ENCODE measurements at regions not wholly inside any gene's neighbourhood (a gene's known extent, or its start where the extent isn't known, plus 50 kb on each side); places are given as distances from the start of the nearest gene placed in this dataset.

- no peaks in the 10 kb centered on the region for H3K36me3 Mint-ChIP-seq (ENCODE audit: unreplicated experiment)
- no peak for DNase-seq (ENCODE audit: extremely low spot score, unreplicated experiment)
- no peaks in the 10 kb centered on the region for H3K27me3 Mint-ChIP-seq (ENCODE audit: unreplicated experiment)
- peaks cover 7% of the 10 kb centered on the region for H3K4me1 Mint-ChIP-seq (ENCODE audit: unreplicated experiment)
- TF ChIP-seq, protein P1, sequence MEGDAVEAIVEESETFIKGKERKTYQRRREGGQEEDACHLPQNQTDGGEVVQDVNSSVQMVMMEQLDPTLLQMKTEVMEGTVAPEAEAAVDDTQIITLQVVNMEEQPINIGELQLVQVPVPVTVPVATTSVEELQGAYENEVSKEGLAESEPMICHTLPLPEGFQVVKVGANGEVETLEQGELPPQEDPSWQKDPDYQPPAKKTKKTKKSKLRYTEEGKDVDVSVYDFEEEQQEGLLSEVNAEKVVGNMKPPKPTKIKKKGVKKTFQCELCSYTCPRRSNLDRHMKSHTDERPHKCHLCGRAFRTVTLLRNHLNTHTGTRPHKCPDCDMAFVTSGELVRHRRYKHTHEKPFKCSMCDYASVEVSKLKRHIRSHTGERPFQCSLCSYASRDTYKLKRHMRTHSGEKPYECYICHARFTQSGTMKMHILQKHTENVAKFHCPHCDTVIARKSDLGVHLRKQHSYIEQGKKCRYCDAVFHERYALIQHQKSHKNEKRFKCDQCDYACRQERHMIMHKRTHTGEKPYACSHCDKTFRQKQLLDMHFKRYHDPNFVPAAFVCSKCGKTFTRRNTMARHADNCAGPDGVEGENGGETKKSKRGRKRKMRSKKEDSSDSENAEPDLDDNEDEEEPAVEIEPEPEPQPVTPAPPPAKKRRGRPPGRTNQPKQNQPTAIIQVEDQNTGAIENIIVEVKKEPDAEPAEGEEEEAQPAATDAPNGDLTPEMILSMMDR (IDR thresholded peaks at IDR 0.05), result no peak
- H3K4me3 Mint-ChIP-seq (ENCODE audit: unreplicated experiment), result no peak overlapping the region
- no peaks in the 10 kb centered on the region for H3K9me3 Mint-ChIP-seq (ENCODE audit: unreplicated experiment)
- no peak overlapping the region for H3K27ac Mint-ChIP-seq (ENCODE audit: unreplicated experiment)
These were observed 66.0 kb upstream of the C12orf71 start for GRCh38 chr12:27148373-27148772.

GRCh38 chr12:27148791-27149190, 66.4 kb upstream of the C12orf71 start:
- H3K4me1 Mint-ChIP-seq (ENCODE audit: unreplicated experiment), result peaks cover 3% of the 10 kb centered on the region
- H3K9me3 Mint-ChIP-seq (ENCODE audit: unreplicated experiment), result no peaks in the 10 kb centered on the region
- H3K4me3 Mint-ChIP-seq (ENCODE audit: unreplicated experiment), result no peak overlapping the region
- no peak overlapping the region for H3K27ac Mint-ChIP-seq (ENCODE audit: unreplicated experiment)
- H3K27me3 Mint-ChIP-seq (ENCODE audit: unreplicated experiment), result no peaks in the 10 kb centered on the region
- H3K36me3 Mint-ChIP-seq (ENCODE audit: unreplicated experiment), result no peaks in the 10 kb centered on the region
- DNase-seq (ENCODE audit: extremely low spot score, unreplicated experiment), result no peak
- TF ChIP-seq, protein P1 (IDR thresholded peaks at IDR 0.05), result no peak

DNA sequence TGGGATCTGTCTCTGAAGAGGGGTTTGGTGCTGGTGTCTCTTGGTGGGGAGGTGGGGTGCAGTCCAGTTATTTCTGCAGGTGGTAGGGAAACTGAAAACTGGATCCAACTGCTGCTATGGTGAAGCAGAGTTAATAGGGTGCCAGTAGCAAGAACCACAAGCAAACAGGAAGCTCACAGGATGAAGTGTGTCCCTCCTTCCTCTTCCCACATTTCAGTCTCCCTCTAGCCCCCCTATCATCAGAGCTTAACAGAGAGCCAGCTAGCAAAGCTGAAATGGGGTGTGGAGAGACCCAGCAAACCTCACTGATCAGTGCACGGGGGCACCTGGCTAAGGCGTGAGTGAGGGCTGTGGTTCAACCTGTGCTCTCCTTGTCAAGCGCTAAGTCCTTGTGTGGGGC, 69.1 kb upstream of the C12orf71 start:
- TF ChIP-seq, protein P1 (IDR thresholded peaks at IDR 0.05), result no peak
- no peaks in the 10 kb centered on the region for H3K36me3 Mint-ChIP-seq (ENCODE audit: unreplicated experiment)
- no peak overlapping the region for H3K27ac Mint-ChIP-seq (ENCODE audit: unreplicated experiment)
- H3K27me3 Mint-ChIP-seq (ENCODE audit: unreplicated experiment), result no peaks in the 10 kb centered on the region
- no peak for DNase-seq (ENCODE audit: extremely low spot score, unreplicated experiment)
- no peak overlapping the region for H3K4me3 Mint-ChIP-seq (ENCODE audit: unreplicated experiment)
- no peaks in the 10 kb centered on the region for H3K4me1 Mint-ChIP-seq (ENCODE audit: unreplicated experiment)
- H3K9me3 Mint-ChIP-seq (ENCODE audit: unreplicated experiment), result no peaks in the 10 kb centered on the region

DNA sequence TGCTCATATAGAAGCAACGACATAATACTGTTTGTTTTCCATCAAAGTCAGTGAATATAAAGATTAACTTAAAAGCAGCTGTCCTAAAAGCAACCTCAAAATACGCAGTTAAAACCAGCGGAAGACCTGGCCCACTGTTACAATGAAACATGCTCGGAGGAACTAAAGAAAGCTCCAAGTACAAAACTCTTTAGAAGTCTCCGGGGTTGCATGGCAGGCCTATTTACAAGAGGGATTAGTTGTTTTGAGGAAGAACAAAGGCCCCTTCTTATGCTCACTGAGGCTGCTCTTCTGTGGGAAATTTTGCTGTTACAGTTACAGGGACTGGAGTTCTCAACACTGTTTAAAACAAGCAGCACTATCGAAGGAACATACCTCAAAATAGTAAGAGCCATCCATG, 75.9 kb upstream of the C12orf71 start:
- Mint-ChIP-seq H3K27me3 (ENCODE audit: unreplicated experiment) (no peaks in the 10 kb centered on the region), H3K36me3 (ENCODE audit: unreplicated experiment) (peaks cover 1% of the 10 kb centered on the region), H3K9me3 (ENCODE audit: unreplicated experiment) (peaks cover 5% of the 10 kb centered on the region), H3K4me1 (ENCODE audit: unreplicated experiment) (peaks cover 11% of the 10 kb centered on the region), H3K4me3 (ENCODE audit: unreplicated experiment) (no peak overlapping the region), H3K27ac (ENCODE audit: unreplicated experiment) (no peak overlapping the region)
- TF ChIP-seq, protein P1 (IDR thresholded peaks at IDR 0.05), result no peak
- no peak for DNase-seq (ENCODE audit: extremely low spot score, unreplicated experiment)

DNA sequence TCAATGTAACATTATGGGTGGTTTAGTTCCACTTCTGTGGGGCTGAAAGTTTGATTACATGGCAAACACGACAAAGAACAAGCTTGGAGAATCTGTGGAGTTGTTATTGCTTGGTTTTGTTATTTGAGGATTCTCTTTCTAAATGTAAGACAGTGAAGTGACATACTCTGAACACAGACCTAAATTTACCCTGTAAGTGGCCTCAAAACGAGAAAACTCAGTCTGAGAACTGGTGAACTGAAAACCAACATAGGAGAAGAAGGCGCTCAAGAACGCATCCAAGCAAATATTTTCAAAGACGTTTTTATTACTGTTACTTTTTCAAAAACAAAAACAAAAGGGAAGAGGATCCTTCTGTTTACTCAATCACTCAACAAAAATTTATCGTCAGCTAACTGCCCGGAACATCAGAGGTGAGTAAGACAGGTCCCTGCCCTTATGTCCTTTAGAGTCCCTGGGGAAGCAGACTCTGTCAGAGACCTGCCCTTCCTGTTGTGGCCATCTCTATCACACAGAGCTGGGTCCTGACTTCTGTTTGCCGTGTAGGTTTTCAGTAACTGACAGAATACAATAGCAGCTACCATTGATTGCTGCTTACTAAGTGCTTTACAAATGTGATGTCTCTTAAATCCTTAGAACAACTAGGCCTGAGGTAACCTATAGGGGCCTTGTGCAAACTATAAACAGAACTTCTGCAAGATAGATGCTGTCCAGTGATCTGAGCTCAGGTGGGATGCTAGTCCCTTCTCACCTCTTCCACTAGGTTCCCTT, 79.3 kb upstream of the C12orf71 start:
- Mint-ChIP-seq H3K27me3 (ENCODE audit: unreplicated experiment) (no peaks in the 10 kb centered on the region), H3K4me1 (ENCODE audit: unreplicated experiment) (peaks cover 11% of the 10 kb centered on the region), H3K4me3 (ENCODE audit: unreplicated experiment) (no peak overlapping the region), H3K36me3 (ENCODE audit: unreplicated experiment) (peaks cover 1% of the 10 kb centered on the region), H3K9me3 (ENCODE audit: unreplicated experiment) (peaks cover 5% of the 10 kb centered on the region), H3K27ac (ENCODE audit: unreplicated experiment) (no peak overlapping the region)
- TF ChIP-seq, protein P1 (IDR thresholded peaks at IDR 0.05), result no peak
- DNase-seq (ENCODE audit: extremely low spot score, unreplicated experiment), result no peak

Data from osteocyte (in vitro differentiated cells).